ENCODE measurements at regions not wholly inside any gene's neighbourhood (a gene's known extent, or its start where the extent isn't known, plus 50 kb on each side); places are given as distances from the start of the nearest gene placed in this dataset.

- TF ChIP-seq CTCF (IDR thresholded peaks at IDR 0.05) (no peak), POLR2A (IDR thresholded peaks at IDR 0.05) (no peak)
Observed at GRCh38 chr20:54385746-54386145, 89.6 kb upstream of the DOK5 start.
